ENCODE measurements at regions not wholly inside any gene's neighbourhood (a gene's known extent, or its start where the extent isn't known, plus 50 kb on each side); places are given as distances from the start of the nearest gene placed in this dataset.

DNA sequence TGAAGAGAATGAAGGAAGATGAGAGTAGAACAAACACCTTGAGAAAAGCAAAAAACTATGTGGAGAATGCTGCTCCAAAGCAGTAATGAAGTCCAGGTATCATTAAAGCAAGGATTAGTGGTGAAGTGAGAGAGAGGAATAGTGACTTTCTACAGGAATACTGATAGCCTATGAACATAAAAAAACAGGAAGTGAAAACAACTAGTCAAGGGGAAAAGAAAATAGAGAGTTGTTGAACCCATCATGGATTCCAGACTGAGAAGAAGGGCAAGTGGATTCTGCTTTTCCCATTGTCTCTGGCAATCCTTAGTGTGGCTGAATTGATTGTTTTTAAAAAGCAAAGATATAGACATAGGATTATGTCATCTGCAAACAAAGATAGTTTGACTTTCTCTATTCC is 119.9 kb upstream of the LHX8 start:
- DNase-seq (no peak), ATAC-seq (ENCODE audit: low read depth) (no peak)
- Histone ChIP-seq H3K4me2 (replicated peaks; ENCODE audit: low read depth, low read length, poor library complexity, severe bottlenecking) (no peak overlapping the region), H3K9me3 (ENCODE audit: control extremely low read depth in 1 of 3, control insufficient read depth in 2 of 3, insufficient read depth in 1 of 3, low read length in 2 of 3) (peaks cover 0 to 1% (median 0%) of the 10 kb centered on the region in 3 donors), H3K27me3 (replicated peaks in 1 of 4; ENCODE audit: control extremely low read depth in 1 of 4, control insufficient read depth in 3 of 4, insufficient read depth in 4 of 4, low read length in 3 of 4) (no peaks in the 10 kb centered on the region), H2AFZ (ENCODE audit: insufficient read depth, low read depth, low read length, poor library complexity, severe bottlenecking) (no peak overlapping the region), H4K20me1 (ENCODE audit: control insufficient read depth, insufficient read depth, low read length, poor library complexity, severe bottlenecking) (no peaks in the 10 kb centered on the region), H3K79me2 (ENCODE audit: control insufficient read depth, insufficient read depth, low read length) (no peaks in the 10 kb centered on the region), H3K27ac (ENCODE audit: low read length in 2 of 2) (no peak overlapping the region), H3K4me3 (ENCODE audit: control extremely low read depth in 1 of 5, extremely low read depth in 1 of 5, insufficient read depth in 1 of 5, low read depth in 2 of 5, low read length in 4 of 5) (no peak overlapping the region), H3K4me1 (ENCODE audit: control insufficient read depth in 2 of 2, insufficient read depth in 2 of 2, low read length in 2 of 2) (no peaks in the 10 kb centered on the region), H3K36me3 (replicated peaks in 1 of 2; ENCODE audit: control extremely low read depth in 1 of 2, control insufficient read depth in 1 of 2, extremely low read depth in 1 of 2, insufficient read depth in 2 of 2, low read length in 1 of 2) (no peaks in the 10 kb centered on the region), H3K9ac (ENCODE audit: low read length) (no peak overlapping the region)
- TF ChIP-seq CTCF (IDR thresholded peaks at IDR 0.05), result no peak
- no peak for TF ChIP-seq EZH2 (IDR thresholded peaks at IDR 0.05; ENCODE audit: borderline replicate concordance, insufficient read depth, low read depth, low read length, poor library complexity, severe bottlenecking)
- no peak overlapping the region for H3K4me3 Mint-ChIP-seq
- no peaks in the 10 kb centered on the region for H3K27me3 Mint-ChIP-seq
- POLR2A ChIA-PET, result no interaction called here
- CTCF ChIA-PET, result no interaction called here
- no peak overlapping the region for H3K27ac Mint-ChIP-seq
- intact Hi-C loops (cut with micrococcal nuclease), result no loop called here
- H3K4me1 Mint-ChIP-seq, result no peaks in the 10 kb centered on the region
- peaks cover 10% of the 10 kb centered on the region for H3K9me3 Mint-ChIP-seq (ENCODE audit: insufficient read depth)

DNA sequence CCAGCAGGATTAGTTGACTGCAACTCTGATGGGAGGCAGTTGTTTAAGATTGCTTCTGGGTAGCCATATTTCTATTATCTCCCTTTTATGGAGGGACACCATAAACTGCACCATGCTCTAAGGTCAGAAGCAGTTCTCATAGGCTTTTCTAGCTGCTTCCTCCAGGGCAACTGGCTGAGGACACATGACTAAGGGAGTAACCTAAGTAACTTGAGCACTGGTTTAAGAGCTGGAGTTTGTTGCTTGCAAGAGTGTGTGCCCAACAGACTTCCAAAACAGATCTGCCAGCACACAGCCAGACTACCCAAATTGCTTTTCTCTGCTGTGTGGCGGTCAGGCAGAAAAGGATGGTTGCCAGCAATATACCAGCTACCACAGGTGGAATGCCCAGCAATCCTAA is 111.2 kb upstream of the LHX8 start:
- POLR2A ChIA-PET, result no interaction called here
- no peak overlapping the region for H3K4me3 ChIP-seq (ENCODE audit: control extremely low read depth in 1 of 5, extremely low read depth in 1 of 5, insufficient read depth in 1 of 5, low read depth in 2 of 5, low read length in 4 of 5)
- no peak overlapping the region for H3K27ac Mint-ChIP-seq
- no peaks in the 10 kb centered on the region for H3K36me3 ChIP-seq (replicated peaks in 1 of 2; ENCODE audit: control extremely low read depth in 1 of 2, control insufficient read depth in 1 of 2, extremely low read depth in 1 of 2, insufficient read depth in 2 of 2, low read length in 1 of 2)
- H3K9ac ChIP-seq (ENCODE audit: low read length), result no peak overlapping the region
- 100% methylated on average over 1 of the region's 1 CpG for WGBS (ENCODE audit: insufficient coverage)
- no peaks in the 10 kb centered on the region for H3K79me2 ChIP-seq (ENCODE audit: control insufficient read depth, insufficient read depth, low read length)
- no peaks in the 10 kb centered on the region for H4K20me1 ChIP-seq (ENCODE audit: control insufficient read depth, insufficient read depth, low read length, poor library complexity, severe bottlenecking)
- no peak overlapping the region for H3K4me2 ChIP-seq (replicated peaks; ENCODE audit: low read depth, low read length, poor library complexity, severe bottlenecking)
- TF ChIP-seq CTCF (IDR thresholded peaks at IDR 0.05) (no peak), EZH2 (IDR thresholded peaks at IDR 0.05; ENCODE audit: borderline replicate concordance, insufficient read depth, low read depth, low read length, poor library complexity, severe bottlenecking) (no peak)
- H3K27me3 Mint-ChIP-seq, result no peaks in the 10 kb centered on the region
- peaks cover 0 to 2% (median 0%) of the 10 kb centered on the region in 3 donors for H3K9me3 ChIP-seq (ENCODE audit: control extremely low read depth in 1 of 3, control insufficient read depth in 2 of 3, insufficient read depth in 1 of 3, low read length in 2 of 3)
- no peaks in the 10 kb centered on the region for H3K9me3 Mint-ChIP-seq (ENCODE audit: insufficient read depth)
- H3K4me3 Mint-ChIP-seq, result no peak overlapping the region
- CTCF ChIA-PET, result no interaction called here
- no peak overlapping the region for H3K27ac ChIP-seq (ENCODE audit: low read length in 2 of 2)
- no peaks in the 10 kb centered on the region for H3K4me1 ChIP-seq (ENCODE audit: control insufficient read depth in 2 of 2, insufficient read depth in 2 of 2, low read length in 2 of 2)
- intact Hi-C loops (cut with micrococcal nuclease), result no loop called here
- ATAC-seq (ENCODE audit: low read depth), result no peak
- H3K27me3 ChIP-seq (replicated peaks in 1 of 4; ENCODE audit: control extremely low read depth in 1 of 4, control insufficient read depth in 3 of 4, insufficient read depth in 4 of 4, low read length in 3 of 4), result no peaks in the 10 kb centered on the region
- DNase-seq, result no peak
- no peak overlapping the region for H2AFZ ChIP-seq (ENCODE audit: insufficient read depth, low read depth, low read length, poor library complexity, severe bottlenecking)
- H3K4me1 Mint-ChIP-seq, result no peaks in the 10 kb centered on the region

All from B cell (primary cell).